PC-3 (cell line): ENCODE measurements at regions not wholly inside any gene's neighbourhood (a gene's known extent, or its start where the extent isn't known, plus 50 kb on each side); places are given as distances from the start of the nearest gene placed in this dataset.

Experiments used
- ATAC-seq: fragments of 200-7000 bp; cut with Tn5 transposase; 2 replicates; pipeline ENCODE4 v1.9.1; 2020; ENCODE audit warnings: mild to moderate bottlenecking, moderate library complexity
- BruUV-seq: library from RNA; stranded (reverse); fragments of 400-500 nt; replicated peaks from 2 replicates; lab custom pipeline; 2021; lab: Mats Ljungman, UMichigan
- CTCF ChIA-PET: fragments of 300-600 bp; sonication (Branson Sonifier 250); formaldehyde crosslinking; loops from one replicate; lab custom pipeline; 2022; ENCODE audit warnings: antibody characterized with exemption; lab: Charles Lee
- POLR2A ChIA-PET: fragments of 300-600 bp; sonication (Branson Sonifier 250); formaldehyde crosslinking; loops from one replicate; lab custom pipeline; 2022; ENCODE audit warnings: antibody characterized with exemption; ENCODE audit not compliant: unreplicated experiment; lab: Charles Lee
- DNase-seq: peaks from one replicate; pipeline ENCODE4 v3.0.0-alpha.2; 2015
- H2AFZ ChIP-seq: fragments of 300-600 bp; sonication (generic); 2 replicates; pipeline ENCODE4 v1.6.0; 2016; ENCODE audit warnings: antibody characterized with exemption, low read length
- H3F3A ChIP-seq: fragments of 300-600 bp; sonication (generic); one replicate; pipeline ENCODE4 v1.6.0; 2017; ENCODE audit warnings: antibody characterized with exemption, low read length, control low read depth, mild to moderate bottlenecking; ENCODE audit not compliant: unreplicated experiment
- H3K27ac ChIP-seq: fragments of 300-600 bp; sonication (generic); 2 replicates; pipeline ENCODE4 v1.5.1; 2016; ENCODE audit warnings: mild to moderate bottlenecking, low read length
- H3K27me3 ChIP-seq: fragments of 300-600 bp; sonication (generic); 2 replicates; pipeline ENCODE4 v1.6.1; 2016; ENCODE audit warnings: low read length, mixed read lengths
- H3K36me3 ChIP-seq: fragments of 300-600 bp; sonication (generic); 2 replicates; pipeline ENCODE4 v1.6.1; 2016; ENCODE audit warnings: low read depth, mixed run types, low read length, mixed read lengths
- H3K4me1 ChIP-seq: fragments of 300-600 bp; sonication (generic); 2 replicates; pipeline ENCODE4 v1.5.1; 2016; ENCODE audit warnings: low read length; ENCODE audit not compliant: insufficient read depth
- H3K4me2 ChIP-seq: fragments of 300-600 bp; sonication (generic); 2 replicates; pipeline ENCODE4 v1.6.0; 2016; ENCODE audit warnings: low read length
- H3K4me3 ChIP-seq: fragments of 300-600 bp; sonication (generic); 2 replicates; pipeline ENCODE4 v1.5.1; 2016; ENCODE audit warnings: mild to moderate bottlenecking, low read length, mixed read lengths
- H3K79me2 ChIP-seq: fragments of 300-600 bp; sonication (generic); 2 replicates; pipeline ENCODE4 v1.6.1; 2017; ENCODE audit warnings: low read length, mixed read lengths
- H3K9ac ChIP-seq: fragments of 300-600 bp; sonication (generic); 2 replicates; pipeline ENCODE4 v1.6.0; 2016; ENCODE audit warnings: mild to moderate bottlenecking, low read length
- H3K9me2 ChIP-seq: fragments of 300-600 bp; sonication (generic); replicated peaks from 2 replicates; pipeline ENCODE4 v1.6.1; 2016; ENCODE audit warnings: mixed run types, low read length, mixed read lengths
- H3K9me3 ChIP-seq: fragments of 300-600 bp; sonication (generic); 2 replicates; pipeline ENCODE4 v1.6.1; 2016; ENCODE audit warnings: low read length, mixed read lengths
- H4K20me1 ChIP-seq: fragments of 300-600 bp; sonication (generic); 2 replicates; pipeline ENCODE4 v1.6.1; 2016; ENCODE audit warnings: low read length, mixed read lengths
- CTCF ChIP-seq: fragments of 300-600 bp; sonication (generic); conservative IDR thresholded peaks from 2 replicates; pipeline ENCODE4 v1.5.1; 2017; ENCODE audit warnings: antibody characterized with exemption, low read depth, mild to moderate bottlenecking, low read length
- EZH2 ChIP-seq: fragments of 300-600 bp; sonication (generic); IDR thresholded peaks from one replicate; pipeline ENCODE4 v1.6.1; 2017; ENCODE audit warnings: antibody characterized with exemption, mild to moderate bottlenecking, low read length; ENCODE audit not compliant: unreplicated experiment
- EZH2phosphoT487 ChIP-seq: fragments of 300-600 bp; sonication (generic); IDR thresholded peaks from 2 replicates; pipeline ENCODE4 v1.6.1; 2018; ENCODE audit warnings: mild to moderate bottlenecking, antibody characterized with exemption, low read length, borderline replicate concordance
- intact Hi-C: fragments of 100-400 bp; cut with micrococcal nuclease; formaldehyde crosslinking; loops from 2 replicates; pipeline ENCODE4 v1.9.0; 2023

- no peak for ATAC-seq
- BruUV-seq = no TSS peak
- TF ChIP-seq EZH2 (no peak), EZH2phosphoT487 (no peak), CTCF (no peak)
- Histone ChIP-seq H3F3A (no peaks in the 10 kb centered on the region), H2AFZ (no peak overlapping the region), H3K9me3 (no peaks in the 10 kb centered on the region), H3K9ac (no peak overlapping the region), H3K4me2 (no peak overlapping the region), H4K20me1 (no peaks in the 10 kb centered on the region), H3K27ac (no peak overlapping the region), H3K27me3 (no peaks in the 10 kb centered on the region), H3K79me2 (no peaks in the 10 kb centered on the region), H3K9me2 (no peaks in the 10 kb centered on the region), H3K36me3 (no peaks in the 10 kb centered on the region), H3K4me3 (no peak overlapping the region), H3K4me1 (no peaks in the 10 kb centered on the region)
- no peak for DNase-seq
- ChIA-PET POLR2A (no interaction called here), CTCF (no interaction called here)
- intact Hi-C loops = no loop called here
These were observed 512.9 kb upstream of the AGTR1 start for GRCh38 chr3:148184798-148185197.

- H4K20me1 ChIP-seq = no peaks in the 10 kb centered on the region
- no TSS peak for BruUV-seq
- no peak overlapping the region for H3K4me2 ChIP-seq
- H3K27ac ChIP-seq = no peak overlapping the region
- H3K9ac ChIP-seq = no peak overlapping the region
- no peaks in the 10 kb centered on the region for H3K27me3 ChIP-seq
- DNase-seq = no peak
- ChIA-PET CTCF (no interaction called here), POLR2A (no interaction called here)
- H2AFZ ChIP-seq = no peak overlapping the region
- TF ChIP-seq EZH2phosphoT487 = no peak
- no peak for TF ChIP-seq CTCF
- no peak for TF ChIP-seq EZH2
- no peaks in the 10 kb centered on the region for H3K4me1 ChIP-seq
- intact Hi-C loops = no loop called here
- no peaks in the 10 kb centered on the region for H3K9me2 ChIP-seq
- H3K4me3 ChIP-seq = no peak overlapping the region
- H3K36me3 ChIP-seq = no peaks in the 10 kb centered on the region
- no peaks in the 10 kb centered on the region for H3F3A ChIP-seq
- no peaks in the 10 kb centered on the region for H3K79me2 ChIP-seq
- no peak for ATAC-seq
- no peaks in the 10 kb centered on the region for H3K9me3 ChIP-seq
These were observed 510.8 kb upstream of the AGTR1 start for GRCh38 chr3:148186881-148187280.

- POLR2A ChIA-PET = no interaction called here
- no peak overlapping the region for H3K4me3 ChIP-seq
These were observed 510.4 kb upstream of the AGTR1 start for GRCh38 chr3:148187296-148187695.

More at GRCh38 chr3:148187296-148187695, 510.4 kb upstream of the AGTR1 start:
- Histone ChIP-seq H3F3A (no peaks in the 10 kb centered on the region), H3K36me3 (no peaks in the 10 kb centered on the region), H3K27ac (no peak overlapping the region), H3K79me2 (no peaks in the 10 kb centered on the region), H3K9me2 (no peaks in the 10 kb centered on the region), H4K20me1 (no peaks in the 10 kb centered on the region), H3K4me1 (no peaks in the 10 kb centered on the region), H3K9me3 (no peaks in the 10 kb centered on the region), H2AFZ (no peak overlapping the region), H3K4me2 (no peak overlapping the region), H3K9ac (no peak overlapping the region), H3K27me3 (no peaks in the 10 kb centered on the region)
- intact Hi-C loops = no loop called here
- DNase-seq (no peak), ATAC-seq (no peak)
- CTCF ChIA-PET = no interaction called here
- TF ChIP-seq CTCF = no peak
- no peak for TF ChIP-seq EZH2phosphoT487
- TF ChIP-seq EZH2 = no peak
- no TSS peak for BruUV-seq
